Glutamatergic neuron (in vitro differentiated cells): ENCODE measurements at regions not wholly inside any gene's neighbourhood (a gene's known extent, or its start where the extent isn't known, plus 50 kb on each side); places are given as distances from the start of the nearest gene placed in this dataset.

Source experiments
- DNase-seq: peaks from one replicate; pipeline ENCODE4 v3.0.0; 2022
- H3K27ac Mint-ChIP-seq: one replicate; pipeline ENCODE4 v1.8.0; 2020; ENCODE audit warnings: mild to moderate bottlenecking, mixed read lengths, inconsistent platforms; ENCODE audit not compliant: unreplicated experiment
- H3K27me3 Mint-ChIP-seq: one replicate; pipeline ENCODE4 v1.8.0; 2020; ENCODE audit warnings: mild to moderate bottlenecking, moderate library complexity, mixed read lengths, inconsistent platforms; ENCODE audit not compliant: unreplicated experiment
- H3K36me3 Mint-ChIP-seq: one replicate; pipeline ENCODE4 v1.8.0; 2020; ENCODE audit warnings: mild to moderate bottlenecking, mixed read lengths, inconsistent platforms; ENCODE audit not compliant: unreplicated experiment
- H3K4me1 Mint-ChIP-seq: one replicate; pipeline ENCODE4 v1.8.0; 2020; ENCODE audit warnings: mild to moderate bottlenecking, low read depth, mixed read lengths, inconsistent platforms; ENCODE audit not compliant: unreplicated experiment
- H3K4me3 Mint-ChIP-seq: one replicate; pipeline ENCODE4 v1.8.0; 2020; ENCODE audit warnings: mild to moderate bottlenecking, mixed read lengths, inconsistent platforms; ENCODE audit not compliant: unreplicated experiment
- H3K9me3 Mint-ChIP-seq: one replicate; pipeline ENCODE4 v1.8.0; 2020; ENCODE audit warnings: mild to moderate bottlenecking, moderate library complexity, mixed read lengths, inconsistent platforms; ENCODE audit not compliant: unreplicated experiment
- CTCF ChIP-seq: fragments of 200-600 bp; sonication (generic); IDR thresholded peaks from one replicate; pipeline ENCODE4 v1.5.0; 2021; ENCODE audit not compliant: partially characterized antibody, unreplicated experiment

DNA sequence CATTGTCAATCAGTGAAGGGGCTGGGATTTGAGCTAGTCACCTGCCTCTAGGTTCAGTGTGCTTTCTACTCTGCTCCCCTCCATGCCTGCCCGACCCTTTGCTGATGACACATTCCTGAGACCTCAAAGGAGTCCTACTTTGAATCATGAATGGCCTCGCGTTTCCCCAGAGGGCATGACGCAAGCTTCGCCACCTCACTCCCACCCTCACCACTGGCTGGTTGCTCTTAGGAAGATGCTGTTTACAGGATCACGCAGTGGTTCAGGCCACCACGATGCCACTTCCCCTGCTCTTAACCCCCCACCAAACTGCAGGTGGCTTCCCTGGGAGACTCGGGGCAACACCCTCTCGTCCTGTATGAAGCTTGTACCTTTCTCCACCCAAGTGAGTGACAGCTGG is 62.9 kb upstream of the B3GAT1 start:
- DNase-seq = no peak
- peaks cover 11% of the 10 kb centered on the region for H3K27me3 Mint-ChIP-seq
- peaks cover 12% of the 10 kb centered on the region for H3K9me3 Mint-ChIP-seq
- H3K4me1 Mint-ChIP-seq = peaks cover 70% of the 10 kb centered on the region
- no peak overlapping the region for H3K4me3 Mint-ChIP-seq
- TF ChIP-seq CTCF = no peak
- H3K27ac Mint-ChIP-seq = no peak overlapping the region
- H3K36me3 Mint-ChIP-seq = peaks cover 8% of the 10 kb centered on the region

DNA sequence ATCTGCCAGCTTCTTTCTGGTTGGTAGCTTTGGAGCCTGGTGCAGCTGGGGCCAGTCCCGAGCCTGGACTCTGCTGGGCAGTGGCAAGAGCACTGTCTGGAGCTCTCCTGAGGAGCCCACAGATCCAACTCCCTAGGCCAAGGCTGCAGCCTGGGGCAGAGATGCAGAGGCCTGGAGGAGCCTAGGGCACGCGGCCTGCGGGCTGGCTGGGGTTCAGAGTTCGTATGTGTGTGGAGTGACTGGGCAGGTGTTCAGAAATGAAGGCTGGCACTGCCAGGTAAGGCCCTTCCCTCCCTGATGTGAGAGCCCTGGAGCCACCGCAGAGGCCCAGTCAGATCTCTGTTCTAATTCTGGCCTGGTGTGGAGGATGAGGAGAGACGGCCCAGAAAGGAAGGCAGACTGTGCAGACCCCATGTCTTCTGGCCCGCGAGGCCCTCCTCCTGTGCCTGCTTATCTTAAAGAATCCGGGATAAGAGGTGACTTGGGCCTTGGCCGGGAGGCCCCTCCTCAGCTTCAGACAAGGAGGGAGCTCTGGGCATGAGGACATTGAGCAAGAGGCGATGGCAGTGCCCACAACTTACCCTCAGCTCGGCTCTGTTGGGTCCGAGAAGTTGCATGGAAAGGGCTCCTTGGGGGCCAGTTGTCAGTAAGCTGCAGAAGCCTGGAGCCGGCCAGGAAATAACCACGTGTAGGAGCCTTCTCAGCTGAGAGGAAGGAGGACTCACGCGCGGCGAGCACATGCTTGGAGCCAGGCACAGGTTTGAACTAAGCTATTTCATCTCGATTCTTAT is 62.2 kb upstream of the B3GAT1 start:
- Mint-ChIP-seq H3K27ac (no peak overlapping the region), H3K27me3 (peaks cover 9% of the 10 kb centered on the region), H3K9me3 (peaks cover 12% of the 10 kb centered on the region), H3K4me1 (peaks cover 63% of the 10 kb centered on the region), H3K4me3 (peak overlapping the region; percentile 18), H3K36me3 (peaks cover 8% of the 10 kb centered on the region)
- DNase-seq = no peak
- no peak for TF ChIP-seq CTCF

DNA sequence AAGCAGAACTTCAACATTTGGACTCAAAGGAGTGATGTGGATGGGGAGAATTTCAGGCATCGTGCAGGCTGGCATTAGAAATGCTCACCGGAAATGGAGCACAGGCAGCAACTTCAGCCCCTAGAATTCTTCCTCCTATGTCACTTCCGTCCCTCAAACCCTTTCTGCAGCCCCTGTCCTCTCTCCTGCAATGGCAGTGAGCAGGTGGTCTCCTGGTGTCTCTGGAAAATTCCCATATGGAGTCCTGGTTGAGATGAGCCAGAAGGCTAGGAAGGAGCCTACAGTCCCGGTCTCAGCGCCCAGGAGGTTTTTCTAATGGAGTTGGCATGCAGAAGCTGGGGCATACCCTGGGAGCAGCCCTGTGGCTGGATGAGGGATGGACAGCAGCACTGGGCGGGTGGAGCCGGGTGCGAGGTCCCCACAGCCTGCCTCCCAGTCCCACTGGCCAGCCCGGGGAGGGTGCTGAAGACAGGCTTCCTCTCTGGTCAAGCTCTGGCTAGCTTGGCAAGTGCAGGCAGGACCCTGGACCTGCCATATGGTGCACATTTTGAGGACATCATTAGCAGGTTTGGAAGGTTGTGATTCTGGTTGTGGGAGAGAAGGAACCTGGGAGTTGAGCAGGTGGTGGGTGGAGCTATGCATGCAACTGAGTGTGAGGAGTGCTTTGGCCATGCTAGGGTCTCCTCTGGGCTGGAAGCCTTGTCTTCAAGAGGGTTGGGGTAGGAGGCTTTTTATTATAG is 59.8 kb upstream of the B3GAT1 start:
- Mint-ChIP-seq H3K27ac (no peak overlapping the region), H3K4me1 (peaks cover 55% of the 10 kb centered on the region), H3K27me3 (peaks cover under 1% of the 10 kb centered on the region), H3K4me3 (no peak overlapping the region), H3K9me3 (peaks cover 10% of the 10 kb centered on the region), H3K36me3 (peaks cover 8% of the 10 kb centered on the region)
- DNase-seq = no peak
- TF ChIP-seq CTCF = no peak

- no peak for TF ChIP-seq CTCF
- Mint-ChIP-seq H3K4me1 (peaks cover 52% of the 10 kb centered on the region), H3K27me3 (peaks cover 2% of the 10 kb centered on the region), H3K4me3 (no peak overlapping the region), H3K9me3 (peaks cover 10% of the 10 kb centered on the region), H3K36me3 (peaks cover 8% of the 10 kb centered on the region), H3K27ac (no peak overlapping the region)
- no peak for DNase-seq
Measured at GRCh38 chr11:134471087-134471715, 59.2 kb upstream of the B3GAT1 start.
